DOHH2 (cell line): ENCODE measurements at regions not wholly inside any gene's neighbourhood (a gene's known extent, or its start where the extent isn't known, plus 50 kb on each side); places are given as distances from the start of the nearest gene placed in this dataset.

Source experiments
- H3F3A ChIP-seq: fragments of 200-600 bp; sonication (generic), shearing (Covaris generic); 2 replicates; pipeline ENCODE4 v1.6.0; 2016; ENCODE audit warnings: antibody characterized with exemption, mild to moderate bottlenecking; ENCODE audit not compliant: control insufficient read depth, insufficient read depth
- H3K27ac ChIP-seq: fragments of 200-600 bp; sonication (generic); 2 replicates; pipeline ENCODE4 v1.5.1; 2014; ENCODE audit warnings: low read depth, mild to moderate bottlenecking, low read length, moderate library complexity
- H3K27me3 ChIP-seq: fragments of 200-600 bp; sonication (generic); 2 replicates; pipeline ENCODE4 v1.6.1; 2014; ENCODE audit warnings: mild to moderate bottlenecking, low read length, mixed read lengths; ENCODE audit not compliant: control insufficient read depth
- H3K36me3 ChIP-seq: fragments of 200-600 bp; sonication (generic); 2 replicates; pipeline ENCODE4 v1.6.1; 2014; ENCODE audit warnings: mild to moderate bottlenecking, low read length, moderate library complexity, mixed read lengths; ENCODE audit not compliant: control insufficient read depth
- H3K4me1 ChIP-seq: fragments of 200-600 bp; sonication (generic); 2 replicates; pipeline ENCODE4 v1.6.1; 2014; ENCODE audit warnings: mild to moderate bottlenecking, low read length, mixed read lengths; ENCODE audit not compliant: control insufficient read depth
- H3K4me2 ChIP-seq: fragments of 200-600 bp; sonication (generic); 2 replicates; pipeline ENCODE4 v1.6.0; 2014; ENCODE audit warnings: mild to moderate bottlenecking, low read length, moderate library complexity
- H3K4me3 ChIP-seq: fragments of 200-600 bp; sonication (generic); 2 replicates; pipeline ENCODE4 v1.5.1; 2014; ENCODE audit warnings: mild to moderate bottlenecking, low read length, mixed read lengths
- H3K79me2 ChIP-seq: fragments of 200-600 bp; sonication (generic); 2 replicates; pipeline ENCODE4 v1.6.1; 2014; ENCODE audit warnings: mild to moderate bottlenecking, low read length, mixed read lengths; ENCODE audit not compliant: control insufficient read depth
- H3K9me2 ChIP-seq: fragments of 200-600 bp; sonication (generic); replicated peaks from 2 replicates; pipeline ENCODE4 v1.6.1; 2014; ENCODE audit warnings: mild to moderate bottlenecking, low read length, mixed read lengths; ENCODE audit not compliant: control insufficient read depth
- H3K9me3 ChIP-seq: fragments of 200-600 bp; sonication (generic); 2 replicates; pipeline ENCODE4 v1.6.1; 2014; ENCODE audit warnings: antibody characterized with exemption, low read length, mixed read lengths; ENCODE audit not compliant: control insufficient read depth, insufficient read depth
- H4K20me1 ChIP-seq: fragments of 200-600 bp; sonication (generic); 2 replicates; pipeline ENCODE4 v1.6.0; 2014; ENCODE audit warnings: low read depth, mild to moderate bottlenecking, antibody characterized with exemption, low read length, moderate library complexity; ENCODE audit not compliant: control insufficient read depth, insufficient read depth
- CTCF ChIP-seq: fragments of 200-600 bp; sonication (generic); IDR thresholded peaks from one replicate; pipeline ENCODE4 v1.5.1; 2014; ENCODE audit warnings: antibody characterized with exemption, mild to moderate bottlenecking, low read depth, low read length; ENCODE audit not compliant: poor library complexity, severe bottlenecking
- EZH2phosphoT487 ChIP-seq: fragments of 200-600 bp; sonication (generic); IDR thresholded peaks from 2 replicates; pipeline ENCODE4 v1.6.1; 2017; ENCODE audit warnings: borderline replicate concordance, mild to moderate bottlenecking, antibody characterized with exemption, low read length, moderate library complexity, mixed read lengths

- H3K4me1 ChIP-seq = no peaks in the 10 kb centered on the region
- TF ChIP-seq EZH2phosphoT487 = no peak
- TF ChIP-seq CTCF = no peak
- no peaks in the 10 kb centered on the region for H3K27me3 ChIP-seq
- no peaks in the 10 kb centered on the region for H3F3A ChIP-seq
- no peaks in the 10 kb centered on the region; the same call in 1 of the 2 replicates for H3K9me3 ChIP-seq
- no peaks in the 10 kb centered on the region for H3K36me3 ChIP-seq
- H3K4me2 ChIP-seq = no peak overlapping the region
- H3K9me2 ChIP-seq = no peaks in the 10 kb centered on the region
- H3K27ac ChIP-seq = no peak overlapping the region
- H3K4me3 ChIP-seq = no peak overlapping the region
- no peaks in the 10 kb centered on the region for H3K79me2 ChIP-seq
- no peaks in the 10 kb centered on the region for H4K20me1 ChIP-seq
Measured at GRCh38 chr3:96169111-96169766, 645.2 kb upstream of the EPHA6 start.

- Histone ChIP-seq H3K27me3 (no peaks in the 10 kb centered on the region), H3F3A (no peaks in the 10 kb centered on the region), H3K27ac (no peak overlapping the region), H3K9me3 (no peaks in the 10 kb centered on the region; the same call in 1 of the 2 replicates), H3K79me2 (no peaks in the 10 kb centered on the region), H4K20me1 (no peaks in the 10 kb centered on the region), H3K4me3 (no peak overlapping the region), H3K36me3 (no peaks in the 10 kb centered on the region), H3K9me2 (no peaks in the 10 kb centered on the region), H3K4me2 (no peak overlapping the region), H3K4me1 (no peaks in the 10 kb centered on the region)
- TF ChIP-seq CTCF = no peak
- TF ChIP-seq EZH2phosphoT487 = no peak
Measured at GRCh38 chr3:96172917-96173316, 641.5 kb upstream of the EPHA6 start.

GRCh38 chr3:96175500-96175899 lies 638.9 kb upstream of the EPHA6 start:
- Histone ChIP-seq H3K4me2 (no peak overlapping the region), H3K9me2 (no peaks in the 10 kb centered on the region), H3K79me2 (no peaks in the 10 kb centered on the region), H3K4me1 (no peaks in the 10 kb centered on the region), H3K27me3 (no peaks in the 10 kb centered on the region), H3K4me3 (no peak overlapping the region), H3K9me3 (no peaks in the 10 kb centered on the region; the same call in 1 of the 2 replicates), H3K36me3 (no peaks in the 10 kb centered on the region), H3F3A (no peaks in the 10 kb centered on the region), H3K27ac (no peak overlapping the region), H4K20me1 (no peaks in the 10 kb centered on the region)
- TF ChIP-seq EZH2phosphoT487 (no peak), CTCF (no peak)
